ENCODE measurements at regions not wholly inside any gene's neighbourhood (a gene's known extent, or its start where the extent isn't known, plus 50 kb on each side); places are given as distances from the start of the nearest gene placed in this dataset.

DNA sequence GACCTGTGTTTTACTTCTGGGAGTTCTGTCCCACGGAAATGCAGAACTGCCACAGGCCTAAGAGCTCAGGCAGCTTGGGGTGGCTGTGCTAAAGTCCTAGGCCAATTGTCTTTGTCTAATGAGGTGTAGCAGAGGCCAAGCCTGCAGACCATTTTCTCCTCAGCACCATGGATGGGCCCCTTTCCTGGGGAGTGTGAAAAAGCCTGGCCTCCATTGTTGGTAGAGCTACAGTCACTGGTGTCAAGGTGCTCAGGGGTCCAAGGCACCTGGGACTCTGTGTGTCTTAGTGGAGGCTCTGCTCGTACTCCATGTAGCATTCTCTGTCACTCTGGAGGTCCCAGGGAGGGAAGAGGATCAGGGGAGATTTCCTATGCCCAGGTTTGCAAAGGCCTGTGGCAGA, 329.6 kb downstream of the SLITRK5 start:
- TF ChIP-seq NRF1 (conservative IDR thresholded peaks at IDR 0.05 in 1 of 2, IDR thresholded peaks at IDR 0.05 in 1 of 2): no peak
- TF ChIP-seq RBM34 (IDR thresholded peaks at IDR 0.05; ENCODE audit: borderline replicate concordance, insufficient read depth, low read length): no peak
- TF ChIP-seq CBX2 (IDR thresholded peaks at IDR 0.05; ENCODE audit: insufficient read depth, low read length, poor library complexity, severe bottlenecking): no peak
- TF ChIP-seq RCOR1 (IDR thresholded peaks at IDR 0.05; ENCODE audit: borderline replicate concordance in 1 of 2, low read depth in 2 of 2, low read length in 2 of 2): no peak
- TF ChIP-seq, protein P1, sequence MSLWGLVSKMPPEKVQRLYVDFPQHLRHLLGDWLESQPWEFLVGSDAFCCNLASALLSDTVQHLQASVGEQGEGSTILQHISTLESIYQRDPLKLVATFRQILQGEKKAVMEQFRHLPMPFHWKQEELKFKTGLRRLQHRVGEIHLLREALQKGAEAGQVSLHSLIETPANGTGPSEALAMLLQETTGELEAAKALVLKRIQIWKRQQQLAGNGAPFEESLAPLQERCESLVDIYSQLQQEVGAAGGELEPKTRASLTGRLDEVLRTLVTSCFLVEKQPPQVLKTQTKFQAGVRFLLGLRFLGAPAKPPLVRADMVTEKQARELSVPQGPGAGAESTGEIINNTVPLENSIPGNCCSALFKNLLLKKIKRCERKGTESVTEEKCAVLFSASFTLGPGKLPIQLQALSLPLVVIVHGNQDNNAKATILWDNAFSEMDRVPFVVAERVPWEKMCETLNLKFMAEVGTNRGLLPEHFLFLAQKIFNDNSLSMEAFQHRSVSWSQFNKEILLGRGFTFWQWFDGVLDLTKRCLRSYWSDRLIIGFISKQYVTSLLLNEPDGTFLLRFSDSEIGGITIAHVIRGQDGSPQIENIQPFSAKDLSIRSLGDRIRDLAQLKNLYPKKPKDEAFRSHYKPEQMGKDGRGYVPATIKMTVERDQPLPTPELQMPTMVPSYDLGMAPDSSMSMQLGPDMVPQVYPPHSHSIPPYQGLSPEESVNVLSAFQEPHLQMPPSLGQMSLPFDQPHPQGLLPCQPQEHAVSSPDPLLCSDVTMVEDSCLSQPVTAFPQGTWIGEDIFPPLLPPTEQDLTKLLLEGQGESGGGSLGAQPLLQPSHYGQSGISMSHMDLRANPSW (CRISPR knock-in tag; IDR thresholded peaks at IDR 0.05): no peak
- TF ChIP-seq NCOA2 (IDR thresholded peaks at IDR 0.05; ENCODE audit: partially characterized antibody in 2 of 2): no peak
- TF ChIP-seq MAFG (tag; conservative IDR thresholded peaks at IDR 0.05): no peak

Data from K562 (cell line).